ENCODE measurements at regions not wholly inside any gene's neighbourhood (a gene's known extent, or its start where the extent isn't known, plus 50 kb on each side); places are given as distances from the start of the nearest gene placed in this dataset.

GRCh38 chr1:78369546-78369945 is 121.2 kb upstream of the PTGFR start:
- no peak for DNase-seq

- no peak for DNase-seq
Observed at GRCh38 chr1:78370356-78370755, 120.4 kb upstream of the PTGFR start.

DNA sequence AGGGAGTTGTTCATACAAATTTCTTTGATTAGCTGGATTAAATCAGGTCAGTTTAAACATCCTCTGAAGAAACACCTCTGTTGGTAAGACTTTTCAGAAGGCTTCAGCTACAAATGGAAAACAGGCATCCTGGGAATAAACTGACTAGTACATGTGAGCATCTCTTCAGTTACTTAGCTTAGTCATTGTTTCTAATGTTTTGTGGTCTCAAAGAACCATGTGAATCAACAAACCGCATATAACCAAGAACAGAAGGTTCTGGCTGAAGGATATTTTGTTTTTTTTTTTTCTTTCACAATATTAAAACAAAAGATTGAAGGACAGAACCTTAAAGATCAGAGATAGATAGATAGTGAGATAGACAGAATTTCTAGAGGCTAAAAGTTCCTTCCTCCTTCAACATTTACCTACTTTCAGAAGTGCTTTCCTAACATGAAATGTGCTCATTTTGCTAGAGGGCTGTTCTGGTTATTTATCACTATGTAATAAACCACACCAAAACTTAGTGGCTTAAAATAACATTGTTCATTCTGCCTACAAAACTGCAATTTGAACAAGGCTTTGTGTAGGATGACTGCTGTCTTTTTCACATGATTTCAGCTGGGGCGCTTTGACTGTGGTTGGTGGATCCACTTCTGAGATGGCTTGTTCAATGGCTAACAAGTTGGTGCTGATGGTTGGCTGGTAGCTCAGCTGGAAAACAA is 119.8 kb upstream of the PTGFR start:
- DNase-seq = no peak

GRCh38 chr1:78373676-78374075 is 117.1 kb upstream of the PTGFR start:
- DNase-seq = no peak

DNA sequence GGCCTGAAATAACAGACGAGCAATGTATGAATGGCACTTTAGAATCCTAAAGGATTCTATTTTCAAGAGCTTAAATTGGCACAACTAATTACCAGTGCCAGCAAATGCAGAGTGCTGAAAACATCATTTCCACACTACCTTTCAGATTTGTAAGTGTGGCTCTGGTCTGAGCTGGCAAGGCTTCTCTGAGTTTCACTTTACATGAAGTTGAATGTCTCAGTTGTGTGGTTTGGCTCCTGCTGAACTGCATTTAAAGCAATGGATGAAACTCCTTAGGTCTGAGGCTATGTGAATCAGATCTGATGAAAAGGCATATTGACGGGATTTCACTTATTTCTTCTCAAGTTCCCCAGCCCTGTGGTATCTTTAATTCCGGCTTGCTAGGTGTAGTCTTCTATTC is 114.8 kb upstream of the PTGFR start:
- DNase-seq = no peak

GRCh38 chr1:78377356-78377928 is 113.3 kb upstream of the PTGFR start:
- no peak for DNase-seq

DNA sequence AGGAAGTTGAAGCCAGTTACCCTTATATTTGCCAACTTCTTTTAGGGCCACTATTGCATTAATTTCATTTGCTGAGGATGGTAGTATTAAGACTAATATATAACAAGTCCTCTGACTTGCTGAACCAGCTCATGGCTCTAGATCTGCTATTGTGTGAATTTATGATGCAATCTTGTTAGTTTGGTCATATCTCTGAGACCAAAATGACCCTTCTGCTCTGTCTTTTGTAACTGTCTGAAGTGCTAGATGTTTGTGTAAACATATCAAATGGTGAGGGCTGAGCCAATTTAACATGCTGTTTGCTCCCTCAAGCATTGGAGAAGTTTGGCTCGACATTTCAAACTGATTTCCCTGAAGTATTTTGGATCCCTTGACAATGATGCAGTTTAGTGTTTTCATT is 106.9 kb upstream of the PTGFR start:
- DNase-seq = no peak

GRCh38 chr1:78385744-78386462 is 104.9 kb upstream of the PTGFR start:
- no peak for DNase-seq

GRCh38 chr1:78387201-78387600 is 103.6 kb upstream of the PTGFR start:
- DNase-seq = no peak

DNA sequence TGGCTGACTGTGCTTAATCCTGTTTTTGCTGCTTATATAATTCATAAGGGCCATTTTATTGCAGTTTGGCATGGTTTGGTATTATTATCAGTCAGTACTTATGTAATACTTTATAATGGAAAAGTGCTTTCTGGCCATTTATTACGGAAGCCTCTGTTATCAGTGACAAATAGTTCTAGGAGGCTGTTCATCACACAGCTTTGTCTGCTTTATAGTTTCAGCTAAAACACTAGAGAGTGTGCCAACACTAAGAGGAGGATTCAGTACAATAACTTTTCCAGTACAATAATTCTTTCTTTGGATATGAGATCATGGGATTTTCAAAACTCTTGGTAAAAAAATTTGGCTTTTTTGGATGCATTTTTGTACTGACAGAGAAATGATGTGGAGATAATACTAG is 102.9 kb upstream of the PTGFR start:
- no peak for DNase-seq

- DNase-seq = no peak
Observed at GRCh38 chr1:78388275-78388674, 102.5 kb upstream of the PTGFR start.

- DNase-seq = no peak
Observed at GRCh38 chr1:78401148-78401547, 89.6 kb upstream of the PTGFR start.

GRCh38 chr1:78408192-78408591 is 82.6 kb upstream of the PTGFR start:
- DNase-seq = no peak

GRCh38 chr1:78408810-78409209 is 82.0 kb upstream of the PTGFR start:
- DNase-seq = no peak

DNA sequence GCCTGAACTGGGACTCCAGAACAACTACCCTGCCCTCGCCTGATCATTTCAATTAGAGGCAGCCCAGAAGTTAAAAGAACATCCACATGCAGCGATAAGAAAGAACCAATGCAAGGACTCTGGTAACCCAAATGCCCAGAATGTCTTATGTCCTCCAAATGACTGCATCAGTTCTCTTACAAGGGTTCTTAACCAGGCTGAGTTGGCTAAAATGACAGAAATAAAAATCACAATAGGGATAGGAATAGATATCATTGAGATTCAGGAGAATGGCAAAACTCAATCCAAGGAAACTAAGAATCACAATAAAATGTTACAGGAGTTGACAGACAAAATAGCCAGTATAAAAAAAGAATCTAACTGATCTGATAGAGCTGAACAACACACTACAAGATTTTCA is 80.1 kb upstream of the PTGFR start:
- no peak for DNase-seq

GRCh38 chr1:78411707-78412106 is 79.1 kb upstream of the PTGFR start:
- DNase-seq = no peak

- no peak for DNase-seq
Observed at GRCh38 chr1:78415165-78415564, 75.6 kb upstream of the PTGFR start.

GRCh38 chr1:78419309-78419708 is 71.5 kb upstream of the PTGFR start:
- DNase-seq = no peak

- no peak for DNase-seq
Observed at GRCh38 chr1:78420181-78420580, 70.6 kb upstream of the PTGFR start.

DNA sequence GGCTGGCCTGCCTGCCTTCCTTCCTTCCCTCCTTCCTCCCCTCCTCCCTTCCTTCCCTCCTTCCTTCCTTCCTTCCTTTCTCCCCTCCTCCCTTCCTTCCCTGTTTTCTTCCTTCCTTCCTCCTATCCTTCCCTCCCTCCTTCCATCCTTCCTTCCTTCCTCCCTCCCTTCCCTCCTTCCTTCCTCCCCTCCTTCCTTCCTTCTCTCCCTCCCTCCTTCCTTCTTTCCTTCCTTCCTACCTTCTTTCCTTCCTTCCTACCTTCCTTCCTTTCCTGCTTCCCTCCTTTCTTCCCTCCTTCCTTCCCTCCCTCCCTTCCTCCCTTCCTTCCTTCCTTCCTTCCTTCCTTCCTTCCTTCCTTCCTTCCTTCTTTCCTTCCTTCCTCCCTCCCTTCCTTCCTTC is 70.1 kb upstream of the PTGFR start:
- no peak for DNase-seq

DNA sequence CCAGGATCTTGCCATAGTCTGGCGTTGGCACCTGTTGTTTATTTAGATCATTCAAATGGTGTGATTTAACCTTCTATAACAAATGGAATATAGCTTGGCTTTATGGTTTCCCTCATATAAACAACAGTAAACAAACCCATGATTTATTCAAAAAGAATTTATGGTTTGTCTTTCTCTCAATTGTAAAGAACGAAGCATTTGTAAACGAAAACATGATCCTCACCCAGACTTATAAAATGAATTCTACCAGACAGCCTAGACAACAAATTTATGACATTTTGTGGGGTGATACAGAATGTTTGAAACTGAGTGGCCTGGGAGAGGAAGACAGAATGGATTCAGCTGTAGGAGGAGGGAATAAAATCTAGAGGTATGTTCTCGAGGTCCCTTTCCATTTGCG is 66.1 kb upstream of the PTGFR start:
- DNase-seq = no peak

DNA sequence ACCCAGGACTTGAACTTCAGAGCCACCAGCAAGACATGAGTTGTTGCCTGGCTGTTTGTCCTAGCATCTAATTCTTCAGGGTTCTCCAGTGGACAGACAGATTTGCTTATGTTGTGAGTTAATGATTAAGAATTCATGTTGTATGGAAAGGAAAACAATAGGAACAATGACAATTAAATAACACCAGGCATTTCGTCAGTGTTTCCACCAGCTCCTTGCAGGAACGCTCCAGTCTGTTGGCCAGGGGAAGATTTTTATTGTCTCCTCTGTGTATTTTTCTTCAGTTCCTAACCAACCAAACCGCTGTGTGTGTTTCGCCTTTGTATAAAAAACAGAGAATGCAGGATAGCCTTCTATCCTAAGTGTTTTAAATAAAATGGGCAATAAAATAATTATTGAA is 64.4 kb upstream of the PTGFR start:
- DNase-seq = no peak

DNA sequence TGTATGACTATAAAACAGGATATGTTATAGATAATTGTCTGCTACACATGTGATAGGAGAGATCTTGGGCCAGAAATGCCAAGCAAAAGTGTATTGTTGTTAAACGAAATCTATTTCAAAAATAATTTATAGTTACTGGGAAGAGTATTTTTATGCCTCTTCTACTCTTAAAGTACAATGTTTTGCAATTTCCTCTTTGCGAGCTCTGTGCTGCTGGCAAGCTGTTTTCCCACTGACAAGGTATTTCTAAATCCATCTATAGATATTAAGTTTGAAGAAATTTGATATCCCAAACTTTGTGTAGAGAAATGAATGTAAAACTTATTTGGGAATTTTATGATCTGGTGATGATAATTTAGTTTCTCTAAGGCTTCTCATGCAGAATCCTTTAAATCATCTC is 63.3 kb upstream of the PTGFR start:
- DNase-seq = no peak

DNA sequence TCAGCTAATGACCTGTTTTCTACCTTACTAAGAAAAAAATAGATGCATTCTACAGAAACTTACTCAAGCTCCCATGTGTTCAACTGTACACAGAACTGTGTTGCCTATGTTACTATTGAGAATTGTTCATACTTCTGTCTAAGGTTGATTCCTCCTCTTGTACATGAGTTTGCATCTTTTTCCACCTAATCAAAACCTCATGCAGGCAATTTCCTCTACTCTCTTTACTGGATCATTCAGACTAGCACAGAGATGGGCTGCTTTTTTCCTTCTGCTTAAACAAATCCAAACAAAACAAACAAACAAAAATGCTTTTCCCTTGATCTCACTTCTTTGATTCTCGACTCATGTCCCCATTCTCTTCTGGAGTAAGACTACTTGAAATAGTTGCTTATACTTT is 58.8 kb upstream of the PTGFR start:
- no peak for DNase-seq

DNA sequence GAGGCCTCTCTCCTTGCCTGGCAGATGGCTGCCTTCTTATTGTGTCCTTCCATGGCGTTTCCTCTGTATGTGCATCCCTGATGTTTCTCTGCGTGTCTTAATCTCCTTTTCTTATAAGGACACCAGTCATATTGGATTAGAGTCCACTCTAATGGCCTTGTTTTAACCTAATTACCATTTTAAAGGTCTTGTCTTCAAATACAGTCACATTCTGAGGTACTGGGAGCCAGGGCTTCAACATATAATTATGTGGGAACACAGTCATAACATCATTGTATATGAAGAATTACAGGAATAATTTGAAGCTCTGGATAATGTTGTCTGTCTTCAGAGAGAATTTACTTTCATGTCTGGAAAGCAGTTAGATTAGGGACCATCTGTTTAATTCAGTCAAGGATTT is 56.4 kb upstream of the PTGFR start:
- no peak for DNase-seq
